Hematopoietic multipotent progenitor cell treated with erythropoietin and hydrocortisone succinate and interleukin-3 and kit ligand, for 17 days (in vitro differentiated cells): ENCODE measurements at regions not wholly inside any gene's neighbourhood (a gene's known extent, or its start where the extent isn't known, plus 50 kb on each side); places are given as distances from the start of the nearest gene placed in this dataset.
"Not testable (repeated sequence)": the region's sequence is repeated elsewhere in the genome, so short reads cannot be mapped to it uniquely, and the experiment has no call there.

ENCODE experiments used
- DNase-seq: peaks from one replicate; pipeline ENCODE4 v3.0.0-alpha.2; 2015; ENCODE audit warnings: low spot score

DNA sequence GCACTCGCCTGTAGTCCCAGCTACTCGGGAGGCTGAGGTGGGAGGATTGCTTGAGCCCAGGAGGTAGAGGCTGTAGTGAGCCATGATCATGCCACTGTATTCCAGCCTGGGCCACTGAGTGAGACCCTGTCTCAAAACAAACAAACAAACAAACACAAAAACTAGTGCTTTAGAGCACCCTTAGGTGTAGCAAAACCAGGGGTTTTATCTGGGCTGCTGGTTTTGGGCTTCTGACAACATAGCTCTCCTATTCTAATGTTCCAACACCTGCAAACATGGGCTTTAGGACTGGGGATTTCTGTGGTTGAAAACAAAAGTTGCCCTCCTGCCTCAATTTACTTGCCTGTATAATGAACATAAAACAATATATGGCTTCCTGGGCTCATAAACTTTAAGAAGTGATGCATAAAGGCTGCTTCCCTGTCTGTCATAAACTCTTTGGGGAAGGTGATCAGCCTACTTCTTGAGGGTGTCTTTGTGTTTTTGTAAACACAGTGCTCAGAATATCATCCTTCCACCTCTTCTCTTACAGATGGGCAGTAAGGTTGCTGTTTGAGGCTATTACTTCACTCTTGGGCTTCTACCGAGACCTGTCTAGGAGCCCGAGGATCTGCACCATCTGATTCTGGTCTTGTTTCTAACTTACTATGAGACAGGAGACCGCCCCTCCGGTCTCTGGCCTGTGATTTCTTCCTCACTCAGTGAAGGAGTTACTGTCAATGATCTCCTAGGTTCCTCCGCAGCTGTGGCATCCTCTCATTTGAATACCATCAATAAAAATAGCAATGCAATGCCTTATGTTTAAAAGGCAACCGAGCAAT, 246.5 kb downstream of the MYCN start:
- DNase-seq = no peak

DNA sequence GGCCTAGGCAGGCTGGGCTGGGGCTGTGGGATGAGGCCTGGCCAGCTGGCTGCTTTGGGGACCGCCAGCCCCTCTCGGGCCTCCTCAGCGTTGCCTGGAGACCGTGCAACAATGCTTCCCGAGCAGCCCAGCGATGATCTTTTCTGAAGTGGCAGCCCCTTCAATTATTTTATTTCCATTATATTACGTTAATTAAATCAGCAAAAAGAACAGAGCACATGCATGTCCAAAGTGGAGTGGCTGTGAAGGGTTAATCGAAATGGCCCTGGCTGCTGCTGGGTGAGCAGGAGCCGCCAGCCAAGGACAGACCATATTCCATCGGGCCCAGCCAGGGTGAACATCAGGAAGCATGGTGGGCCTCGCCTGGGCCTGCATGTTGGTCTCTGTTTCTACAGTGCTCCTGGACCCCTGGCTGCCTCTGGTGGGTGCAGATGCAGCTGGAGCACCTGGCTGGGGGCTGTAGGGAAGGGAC, 245.5 kb downstream of the MYCN start:
- DNase-seq = no peak

DNA sequence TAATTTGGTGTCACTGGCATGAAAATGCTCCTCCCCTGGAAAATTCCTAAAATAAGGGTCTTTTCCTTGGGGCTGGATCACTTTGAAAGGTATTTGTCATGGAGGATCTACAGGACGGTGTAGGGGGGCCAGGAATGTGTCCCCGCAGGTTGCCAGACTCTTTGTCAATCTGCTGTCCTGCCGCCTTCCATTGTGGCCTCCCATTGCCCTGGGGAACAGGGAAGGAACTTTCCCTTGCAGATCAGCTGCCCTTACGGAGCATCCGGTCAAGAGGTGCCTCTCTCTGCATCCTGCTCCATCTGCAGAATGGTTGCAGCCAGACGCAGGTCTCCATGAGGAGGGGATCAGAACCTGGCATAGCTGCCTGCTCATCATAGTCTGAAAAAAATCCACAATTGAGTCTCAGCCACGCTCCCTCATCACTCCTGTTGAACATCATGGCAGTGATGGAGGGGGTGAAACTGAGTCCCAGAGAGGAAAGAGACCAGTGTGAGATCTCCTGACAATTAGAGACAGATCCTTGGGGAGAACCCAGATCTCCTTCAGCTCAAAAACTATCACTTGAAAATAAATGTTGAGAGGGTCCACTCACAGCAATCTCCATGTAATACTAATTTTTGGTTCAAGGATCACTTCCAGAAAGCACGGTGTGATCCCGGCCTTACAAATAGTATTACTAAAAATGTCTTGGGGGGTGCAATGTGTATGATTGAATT, 244.8 kb downstream of the MYCN start:
- no peak for DNase-seq

DNA sequence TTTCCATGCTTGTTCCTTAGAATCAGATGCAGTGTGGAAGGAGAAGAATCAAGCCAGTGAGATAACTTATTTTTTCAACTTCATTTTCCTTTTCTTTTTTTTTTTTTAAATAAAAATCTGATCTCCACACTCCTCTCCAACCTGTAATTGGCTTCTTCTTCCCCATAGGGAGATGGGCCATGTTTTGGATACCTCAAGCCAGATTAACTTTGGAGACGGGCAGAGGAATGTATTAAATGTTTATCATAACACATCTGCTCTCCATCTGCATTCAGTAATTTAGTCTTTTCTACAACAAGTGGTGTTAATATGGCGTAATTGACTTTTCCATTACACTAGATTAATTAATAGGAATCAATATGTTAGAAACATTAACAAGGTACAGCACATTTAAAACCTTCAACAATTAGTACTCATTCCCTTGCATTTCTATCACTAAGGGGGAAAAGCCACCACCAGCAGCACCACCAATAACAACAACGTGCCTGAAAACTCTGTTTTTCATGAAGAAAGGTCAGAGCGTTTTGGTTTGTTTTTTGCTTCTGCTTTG, 244.1 kb downstream of the MYCN start:
- no peak for DNase-seq

DNA sequence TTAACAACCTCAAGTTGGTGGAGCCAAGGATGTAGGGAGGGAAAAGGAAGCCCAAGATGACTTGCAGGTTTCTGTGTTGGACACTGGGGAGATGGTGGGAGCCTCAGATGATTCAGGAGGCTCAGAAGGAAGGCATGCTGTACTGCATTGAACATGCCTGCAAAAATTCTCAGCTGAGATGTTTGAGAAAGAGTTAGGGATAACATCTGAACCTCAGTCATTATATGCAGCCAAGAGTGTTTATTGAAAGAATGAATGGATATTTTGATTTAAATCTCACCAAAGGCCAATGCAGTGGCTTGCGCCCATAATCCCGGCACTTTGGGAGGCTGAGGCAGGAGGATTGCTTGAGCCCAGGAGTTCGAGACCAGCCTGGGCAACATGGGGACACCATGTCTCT, 243.0 kb downstream of the MYCN start:
- no peak for DNase-seq

DNA sequence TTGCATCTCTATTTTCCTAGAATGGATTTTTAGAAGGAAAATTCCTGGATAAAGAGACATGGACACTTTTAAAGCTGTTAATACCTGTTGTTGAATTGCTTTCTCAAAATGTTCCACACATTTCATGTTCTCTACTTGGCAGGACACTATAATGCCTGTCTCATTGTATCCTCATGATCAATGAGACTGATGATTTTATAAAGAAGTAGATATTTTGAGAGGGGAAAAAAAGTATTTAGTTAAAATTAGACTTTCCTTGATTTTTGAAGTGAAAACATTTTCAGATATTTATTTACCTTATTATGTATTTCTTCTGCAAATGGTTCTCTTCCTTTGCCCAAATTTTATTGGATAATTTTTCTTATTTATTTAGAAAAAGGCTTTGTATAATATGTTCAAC, 242.5 kb downstream of the MYCN start:
- no peak for DNase-seq

DNA sequence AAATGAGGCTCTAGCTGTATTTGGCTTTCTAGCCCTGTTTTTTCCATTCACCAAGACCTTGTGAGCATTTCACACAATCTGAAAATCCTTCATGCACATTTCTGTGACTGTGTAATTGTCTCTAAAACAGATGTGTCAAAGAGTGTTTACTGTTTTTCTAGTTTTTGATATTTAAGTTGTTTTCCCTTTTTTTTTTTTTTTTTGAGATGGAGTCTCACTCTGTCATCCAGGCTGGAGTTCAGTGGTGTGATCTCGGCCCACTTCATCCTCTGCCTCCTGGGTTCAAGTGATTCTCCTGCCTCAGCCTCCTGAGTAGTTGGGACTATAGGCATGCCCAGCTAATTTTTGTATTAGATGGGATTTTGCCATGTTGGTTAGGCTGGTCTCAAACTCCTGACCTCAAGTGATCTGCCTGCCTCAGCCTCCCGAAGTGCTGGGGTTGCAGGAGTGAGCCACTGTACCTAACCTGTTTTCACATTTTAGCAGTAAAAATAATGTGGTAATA, 242.0 kb downstream of the MYCN start:
- not testable (repeated sequence) for DNase-seq

DNA sequence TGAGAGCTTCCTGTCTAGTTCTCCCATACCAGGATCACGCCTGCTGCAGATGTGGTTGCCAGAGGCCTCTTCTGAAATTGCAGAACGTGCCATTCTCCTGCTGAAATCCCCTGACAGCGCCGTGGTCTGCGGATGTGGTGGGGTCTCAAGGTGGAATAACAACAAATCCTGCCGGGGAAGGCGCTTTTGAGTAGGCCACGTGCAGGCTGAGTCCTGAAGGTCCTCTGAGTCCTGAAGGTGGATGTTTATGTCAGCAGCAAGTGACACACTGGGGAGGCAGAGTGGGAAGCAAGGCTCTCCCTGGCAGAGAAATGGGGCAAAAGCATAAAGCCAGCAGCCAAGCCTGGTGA, 241.4 kb downstream of the MYCN start:
- no peak for DNase-seq

DNA sequence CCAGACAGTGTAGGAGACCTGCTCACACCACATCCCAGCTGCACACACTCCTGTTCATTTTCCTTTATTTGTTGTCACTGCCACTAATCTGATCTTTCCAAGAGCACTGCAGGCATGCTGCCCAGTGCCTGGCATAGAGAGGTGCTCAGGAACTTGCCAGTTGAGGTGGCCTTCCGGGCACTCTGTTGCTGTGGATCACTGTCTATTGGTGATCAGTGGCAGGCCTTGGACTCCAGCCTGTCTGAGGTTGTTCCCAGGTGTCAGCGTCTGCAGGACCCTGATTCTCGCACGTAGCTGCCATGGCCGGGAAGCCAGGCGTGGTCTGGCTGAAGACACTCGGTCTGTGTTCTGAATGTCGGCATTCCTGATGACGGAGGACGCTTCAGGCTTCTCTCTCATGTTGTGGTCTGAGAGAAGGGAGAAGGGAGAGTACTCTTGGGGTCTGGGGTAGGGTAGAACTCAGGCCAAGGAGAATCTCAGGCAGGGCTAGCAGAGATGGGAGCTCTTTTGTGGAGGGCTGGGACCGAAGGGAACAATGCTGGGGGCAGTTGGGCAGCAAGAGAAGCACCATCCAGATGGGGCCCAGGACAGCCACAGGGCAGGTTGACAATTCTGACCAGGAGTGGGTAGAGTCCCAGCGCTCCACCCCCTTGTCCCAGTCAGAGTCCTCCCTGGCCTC, 240.9 kb downstream of the MYCN start:
- DNase-seq = no peak

DNA sequence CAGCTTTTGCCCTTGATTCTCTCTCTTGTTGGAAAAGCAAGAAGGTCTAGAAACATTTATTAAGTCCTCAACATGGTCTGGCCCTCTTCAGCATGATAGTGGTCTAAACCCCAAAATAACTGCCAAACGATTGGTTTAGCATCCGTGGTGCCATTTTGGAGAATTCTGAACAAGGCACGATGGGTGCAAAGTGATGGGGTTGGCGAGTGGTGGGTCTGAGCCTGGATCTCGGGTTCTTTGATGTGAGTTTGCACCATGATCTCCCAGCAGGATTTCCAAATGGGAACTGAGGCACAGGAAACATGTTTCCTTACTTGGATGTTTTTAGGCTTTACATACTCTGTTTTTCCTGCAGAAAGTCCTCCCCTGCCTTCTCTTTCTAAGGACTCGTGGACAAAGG, 240.3 kb downstream of the MYCN start:
- DNase-seq = no peak

DNA sequence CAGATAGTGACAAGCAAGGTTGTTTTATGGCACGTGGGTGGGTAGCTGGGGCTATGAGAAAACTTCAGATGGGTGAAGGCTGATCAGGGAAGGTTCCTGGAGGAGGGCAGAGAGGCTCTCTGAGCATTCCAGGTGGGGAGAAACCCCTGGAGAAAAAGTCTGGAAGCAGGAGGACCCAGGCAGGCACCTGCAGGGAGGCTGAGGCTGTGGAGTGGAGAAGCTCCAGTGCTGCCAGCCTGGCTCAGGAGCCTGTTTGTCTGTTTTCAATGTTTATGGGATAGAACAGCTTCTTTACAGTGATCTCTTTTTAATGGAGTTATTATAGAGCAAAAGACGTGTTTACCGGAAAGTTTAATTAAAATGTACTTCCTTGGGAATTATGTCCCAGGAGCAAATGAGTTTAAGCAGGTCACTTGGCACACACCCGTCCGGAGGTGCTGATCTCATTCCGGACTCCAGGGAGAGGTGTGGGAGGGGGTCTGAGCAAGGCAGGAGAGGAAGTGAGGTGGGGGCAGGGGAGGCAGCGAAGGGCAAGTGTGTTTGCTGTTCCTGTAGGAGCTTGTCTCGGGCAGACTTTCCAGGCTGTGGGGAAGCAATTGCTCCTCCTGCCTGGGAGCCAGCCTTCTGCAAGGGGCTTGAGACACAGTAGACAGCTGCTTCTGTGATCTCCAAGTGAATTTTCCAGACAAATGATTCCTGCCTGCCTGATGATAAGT, 239.5 kb downstream of the MYCN start:
- DNase-seq = no peak

DNA sequence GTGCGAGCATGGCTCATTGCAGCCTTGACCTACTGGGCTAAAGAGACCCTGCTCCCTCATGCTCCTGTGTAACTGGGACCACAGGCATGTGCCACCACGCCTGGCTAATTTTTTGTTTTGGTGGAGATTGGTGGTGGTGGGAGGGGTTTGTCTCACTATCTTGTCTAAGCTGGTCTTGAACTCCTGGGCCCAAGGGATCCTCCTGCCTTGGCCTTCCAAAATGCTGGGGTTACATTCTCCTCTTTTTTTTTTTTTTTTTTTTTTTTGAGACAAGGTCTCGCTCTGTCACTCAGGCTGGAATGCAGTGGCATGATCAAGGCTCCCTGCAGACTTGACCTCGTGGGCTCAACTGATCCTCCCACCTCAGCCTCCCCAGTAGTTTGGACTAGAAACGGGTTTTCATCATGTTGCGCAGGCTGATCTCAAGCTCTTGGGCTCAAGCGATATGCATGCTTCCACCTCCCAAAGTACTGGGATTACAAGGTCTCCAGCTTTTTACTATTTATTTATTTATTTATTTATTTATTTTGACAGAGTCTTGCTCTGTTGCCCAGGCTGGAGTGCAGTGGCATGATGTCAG, 238.3 kb downstream of the MYCN start:
- DNase-seq = no peak

DNA sequence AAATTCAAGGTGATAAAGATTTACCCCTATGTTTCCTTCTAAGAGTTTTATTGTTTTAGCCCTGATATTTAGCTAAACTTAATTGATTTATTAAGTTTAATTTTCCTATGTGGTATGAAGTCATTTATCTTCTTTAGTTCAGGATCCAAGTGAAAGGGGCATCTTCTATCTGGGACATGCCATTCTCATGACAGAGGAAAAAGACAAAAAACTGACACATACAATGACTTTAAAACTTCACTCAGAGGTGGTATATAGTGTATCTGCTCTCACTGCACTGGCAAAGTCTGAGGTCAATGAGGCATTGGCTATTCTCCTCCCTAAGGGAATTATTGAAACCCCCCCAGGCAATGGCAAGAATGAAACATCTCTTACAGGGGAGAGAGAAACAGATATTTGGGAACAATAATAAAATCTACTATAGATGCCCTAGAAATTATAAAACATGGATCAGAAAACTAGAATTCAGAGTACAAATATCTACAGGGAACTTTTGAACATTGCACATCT, 237.4 kb downstream of the MYCN start:
- DNase-seq = no peak

DNA sequence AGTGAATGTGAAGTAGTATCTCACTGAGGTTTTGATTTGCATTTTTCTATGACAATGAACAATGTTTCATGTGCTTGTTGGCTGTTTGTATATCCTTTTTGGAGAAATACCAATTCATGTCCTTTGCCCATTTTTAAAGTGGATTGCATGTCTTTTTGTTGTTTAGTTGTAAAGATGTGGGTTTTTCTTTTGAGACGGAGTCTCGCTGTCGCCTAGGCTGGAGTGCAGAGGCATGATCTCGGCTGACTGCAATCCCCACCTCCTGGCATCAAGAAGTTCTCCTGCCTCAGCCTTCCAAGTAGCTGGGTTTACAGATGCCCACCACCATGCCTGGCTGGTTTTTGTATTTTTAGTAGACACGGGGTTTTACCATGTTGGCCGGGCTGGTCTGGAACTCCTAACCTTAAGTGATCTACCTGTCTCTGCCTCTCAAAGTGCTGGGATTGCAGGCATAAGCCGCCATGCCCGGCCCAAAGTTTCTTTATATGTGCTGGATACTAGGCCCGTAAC, 236.7 kb downstream of the MYCN start:
- no peak for DNase-seq

DNA sequence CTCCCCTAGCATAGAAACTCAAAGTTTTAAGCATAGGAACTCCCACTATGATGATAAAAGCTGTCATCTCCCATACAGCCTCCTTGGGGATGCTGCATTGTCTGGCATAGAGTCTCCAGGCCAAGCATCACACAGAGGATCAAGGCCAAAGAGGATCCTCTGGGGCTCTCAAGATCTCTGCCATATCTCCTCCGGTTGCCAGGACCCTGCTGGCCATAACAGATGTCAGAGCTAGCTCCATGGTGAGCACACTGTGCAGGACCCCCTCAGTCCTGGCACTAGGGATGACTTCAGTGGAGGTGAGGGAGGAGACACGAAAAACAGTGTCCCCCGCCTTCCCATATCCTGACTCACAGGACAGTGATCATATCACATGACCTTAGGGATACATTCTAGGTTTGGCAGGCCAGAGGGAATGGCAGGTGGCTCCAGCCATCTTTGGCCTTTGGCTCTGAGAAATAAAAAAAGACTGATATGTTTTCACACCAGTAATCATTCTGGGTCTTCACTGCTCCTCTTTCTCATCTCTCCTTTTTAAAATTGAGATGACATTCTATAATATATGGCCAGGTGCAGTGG, 235.0 kb downstream of the MYCN start:
- no peak for DNase-seq

DNA sequence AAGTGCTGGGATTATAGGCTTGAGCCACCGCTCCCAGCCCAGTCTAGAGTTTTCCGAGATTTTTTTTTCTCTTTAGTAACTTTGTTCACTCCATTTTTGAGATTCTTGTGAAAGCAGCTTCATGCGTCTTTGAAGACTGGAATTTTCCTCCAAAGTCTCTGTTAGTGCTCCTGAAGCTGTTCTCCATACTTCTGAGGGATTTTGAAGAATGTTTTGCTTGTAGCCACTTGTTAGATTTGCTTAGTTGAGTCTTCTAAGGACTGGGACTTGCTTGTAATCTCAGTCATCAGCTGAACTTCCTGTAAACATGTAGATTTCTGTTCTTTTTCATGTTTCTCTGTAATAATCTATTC, 234.3 kb downstream of the MYCN start:
- DNase-seq = no peak

DNA sequence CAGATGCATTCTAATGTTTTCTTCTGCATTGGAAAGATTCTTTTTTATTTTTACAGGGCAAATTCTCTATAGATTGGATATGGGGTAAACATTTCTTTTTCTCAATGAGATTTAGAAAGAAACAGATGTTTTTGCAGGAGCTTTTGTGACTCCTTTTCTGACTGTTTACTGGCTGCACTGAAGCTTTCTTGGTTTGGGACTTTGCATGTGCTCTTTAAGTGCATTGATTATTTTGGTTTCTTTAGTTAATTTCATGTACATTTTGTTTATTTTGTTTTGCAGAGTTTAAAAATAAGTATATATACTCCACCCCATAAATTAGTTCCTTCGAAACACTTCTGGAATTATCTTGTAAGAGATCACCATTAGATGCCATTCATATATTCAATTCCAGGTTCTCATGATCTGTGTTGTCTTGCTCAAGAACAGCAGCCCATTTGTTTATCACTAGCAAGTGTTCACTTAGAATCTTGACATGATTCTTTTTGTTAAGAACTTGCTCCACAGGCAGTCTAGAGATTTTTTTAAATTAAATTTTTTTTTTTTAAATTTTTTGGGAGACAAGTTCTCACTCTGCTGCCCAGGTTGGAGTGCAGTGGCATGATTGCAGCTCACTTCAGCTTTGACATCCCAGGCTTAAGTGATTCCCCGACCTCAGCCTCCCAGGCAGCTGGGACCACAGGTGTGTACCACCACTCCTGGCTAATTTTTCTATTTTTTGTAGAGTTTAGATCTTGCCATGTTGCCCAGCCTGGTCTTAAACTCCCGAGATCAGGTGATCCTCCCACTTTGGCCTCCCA, 233.7 kb downstream of the MYCN start:
- DNase-seq = no peak

DNA sequence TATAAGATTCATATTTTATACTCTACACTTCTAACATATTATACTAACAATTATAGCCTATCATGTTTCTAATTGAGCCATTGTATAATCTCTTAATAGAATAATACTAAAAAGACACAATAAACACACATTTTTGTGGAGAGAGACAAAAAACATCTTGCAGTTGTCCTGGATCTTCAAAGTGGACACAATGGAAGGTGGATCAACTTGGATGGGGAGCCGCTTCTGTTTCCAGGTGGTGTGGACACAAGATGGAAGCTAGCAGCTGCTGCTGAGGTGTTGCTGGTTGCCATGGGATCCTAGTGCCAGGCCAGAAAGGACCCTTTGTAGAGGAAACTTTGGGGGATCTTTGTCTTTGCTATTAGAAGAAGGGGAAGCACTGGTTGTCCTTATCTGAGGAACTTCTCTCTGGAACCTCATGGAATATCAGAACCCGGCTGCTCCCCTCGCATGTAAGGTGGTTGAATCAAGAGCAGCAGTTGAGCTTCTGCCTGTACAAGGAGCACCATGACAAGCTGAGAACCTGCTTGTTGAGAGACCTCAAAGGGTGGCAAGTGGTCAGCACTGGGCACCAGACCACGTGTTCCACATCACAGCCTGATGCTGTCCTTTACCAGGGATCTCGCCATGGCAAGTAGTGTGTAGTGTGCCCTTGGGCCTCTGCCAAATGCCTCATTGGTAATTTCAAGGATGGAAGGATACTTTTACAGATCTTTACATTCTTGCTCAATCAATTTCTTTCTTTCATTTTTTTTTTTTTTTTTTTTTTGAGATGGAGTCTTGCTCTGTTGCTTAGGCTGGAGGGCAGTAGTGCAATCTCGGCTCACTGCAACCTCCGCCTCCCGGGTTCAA, 232.2 kb downstream of the MYCN start:
- no peak for DNase-seq

DNA sequence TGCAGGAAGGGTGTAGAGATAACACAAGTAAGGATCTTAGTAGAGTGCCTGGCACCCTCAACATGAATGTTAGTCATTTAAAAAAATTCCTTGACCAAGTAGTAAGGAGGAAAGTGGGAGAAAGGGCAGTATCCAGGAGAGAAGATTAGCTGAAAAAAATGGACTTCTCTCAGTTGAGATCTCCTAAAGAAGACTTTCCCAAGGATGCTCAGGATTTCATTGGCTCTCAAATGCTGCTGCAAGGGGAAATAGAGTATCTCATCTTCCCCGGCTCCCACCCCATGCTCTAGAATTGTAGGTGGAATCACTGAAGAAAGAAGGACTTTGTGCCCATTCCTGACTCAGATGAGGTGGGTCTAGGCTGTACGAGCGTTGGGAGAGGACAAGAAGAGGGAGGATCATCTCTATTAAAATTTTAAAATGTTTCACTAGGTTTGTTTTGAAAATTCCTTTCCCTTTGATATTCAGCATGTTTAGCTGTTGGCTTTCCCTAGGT, 231.1 kb downstream of the MYCN start:
- no peak for DNase-seq
